ENCODE measurements at regions not wholly inside any gene's neighbourhood (a gene's known extent, or its start where the extent isn't known, plus 50 kb on each side); places are given as distances from the start of the nearest gene placed in this dataset.

GRCh38 chr10:83122336-83122735 lies 1017.0 kb upstream of the GHITM start:
- Histone ChIP-seq H3K9me3 (ENCODE audit: control insufficient read depth in 1 of 2, insufficient read depth in 1 of 2, low read depth in 1 of 2, low read length in 2 of 2) (peaks cover 3 to 11% of the 10 kb centered on the region in 2 experiments; a peak in 2 of 4 replicates), H4K20me1 (ENCODE audit: insufficient read depth) (no peaks in the 10 kb centered on the region), H3K4me2 (ENCODE audit: low read length) (no peak overlapping the region), H3K27ac (ENCODE audit: low read depth, low read length) (no peak overlapping the region), H3K36me3 (ENCODE audit: control insufficient read depth in 1 of 2, insufficient read depth in 2 of 2, low read length in 2 of 2) (no peaks in the 10 kb centered on the region), H2AFZ (ENCODE audit: low read depth, low read length, poor library complexity, severe bottlenecking) (no peak overlapping the region), H3K27me3 (ENCODE audit: insufficient read depth, low read length) (no peaks in the 10 kb centered on the region), H3K9me2 (ENCODE audit: insufficient read depth) (no peaks in the 10 kb centered on the region), H3K79me2 (ENCODE audit: insufficient read depth, low read length) (no peaks in the 10 kb centered on the region), H3K4me3 (replicated peaks in 1 of 2; ENCODE audit: low read depth in 1 of 2, low read length in 2 of 2) (no peak overlapping the region), H3K4me1 (ENCODE audit: control insufficient read depth in 1 of 2, insufficient read depth in 2 of 2, low read length in 2 of 2) (no peaks in the 10 kb centered on the region), H3K9ac (ENCODE audit: low read length) (no peak overlapping the region)
- BruUV-seq (replicated peaks): no TSS peak
- POLR2A ChIA-PET: no interaction called here
- no peak for DNase-seq (ENCODE audit: low read depth, low spot score)
- intact Hi-C loops (cut with micrococcal nuclease): no loop called here
- RAD21 ChIA-PET (ENCODE audit: low non-redundant PET in 1 of 2, low total read pairs in 2 of 2, uncharacterized antibody in 2 of 2, unreplicated experiment in 2 of 2): no interaction called here
- no peak for TF ChIP-seq SP1 (IDR thresholded peaks at IDR 0.05; ENCODE audit: low read depth)
- no peak for TF ChIP-seq POLR2AphosphoS5 (IDR thresholded peaks at IDR 0.05; ENCODE audit: low read depth, low read length)
- no peak for TF ChIP-seq ZNF274 (IDR thresholded peaks at IDR 0.05; ENCODE audit: low read depth, low read length)
- no peak for TF ChIP-seq MAX (IDR thresholded peaks at IDR 0.05)
- TF ChIP-seq TCF7L2 (IDR thresholded peaks at IDR 0.05; ENCODE audit: borderline replicate concordance, extremely low read depth, insufficient read depth, insufficient read length): no peak
- no peak for TF ChIP-seq EZH2 (IDR thresholded peaks at IDR 0.05)
- no peak for TF ChIP-seq SIN3A (IDR thresholded peaks at IDR 0.05; ENCODE audit: low read depth)
- TF ChIP-seq CEBPB (IDR thresholded peaks at IDR 0.05; ENCODE audit: low read depth): no peak
- TF ChIP-seq SRF (IDR thresholded peaks at IDR 0.05; ENCODE audit: low read depth): no peak
- TF ChIP-seq JUND (IDR thresholded peaks at IDR 0.05): no peak
- TF ChIP-seq CTCF (IDR thresholded peaks at IDR 0.05 in 2 of 3, conservative IDR thresholded peaks at IDR 0.05 in 1 of 3; ENCODE audit: borderline replicate concordance in 1 of 3, insufficient read depth in 1 of 3, low read depth in 2 of 3, low read length in 2 of 3): no peak
- TF ChIP-seq CBX3 (IDR thresholded peaks at IDR 0.05; ENCODE audit: low read depth): no peak
- ATAC-seq: no peak
- CTCF ChIA-PET: no interaction called here

Data from HCT116 (cell line).